Breast epithelium (tissue), 3 donors: ENCODE measurements at regions not wholly inside any gene's neighbourhood (a gene's known extent, or its start where the extent isn't known, plus 50 kb on each side); places are given as distances from the start of the nearest gene placed in this dataset.

Experiments
- CTCF ChIP-seq, 3 donors: fragments of 450-650 bp; IDR thresholded peaks; one replicate each; pipeline ENCODE4 v1.5.1; 2016 to 2017; ENCODE audit warnings: antibody characterized with exemption in 3 of 3, mild to moderate bottlenecking in 3 of 3, moderate library complexity in 3 of 3
- POLR2A ChIP-seq: fragments of 450-650 bp; IDR thresholded peaks from one replicate; pipeline ENCODE4 v1.6.1; 2016; ENCODE audit warnings: antibody characterized with exemption, mild to moderate bottlenecking, moderate library complexity

- TF ChIP-seq CTCF (IDR thresholded peaks at IDR 0.05) = no peak
- TF ChIP-seq POLR2A = no peak
Observed at GRCh38 chrX:146041741-146042140, 224.1 kb downstream of the SLITRK2 start.
